ENCODE measurements at regions not wholly inside any gene's neighbourhood (a gene's known extent, or its start where the extent isn't known, plus 50 kb on each side); places are given as distances from the start of the nearest gene placed in this dataset.
"Not testable (repeated sequence)": the region's sequence is repeated elsewhere in the genome, so short reads cannot be mapped to it uniquely, and the experiment has no call there.

DNA sequence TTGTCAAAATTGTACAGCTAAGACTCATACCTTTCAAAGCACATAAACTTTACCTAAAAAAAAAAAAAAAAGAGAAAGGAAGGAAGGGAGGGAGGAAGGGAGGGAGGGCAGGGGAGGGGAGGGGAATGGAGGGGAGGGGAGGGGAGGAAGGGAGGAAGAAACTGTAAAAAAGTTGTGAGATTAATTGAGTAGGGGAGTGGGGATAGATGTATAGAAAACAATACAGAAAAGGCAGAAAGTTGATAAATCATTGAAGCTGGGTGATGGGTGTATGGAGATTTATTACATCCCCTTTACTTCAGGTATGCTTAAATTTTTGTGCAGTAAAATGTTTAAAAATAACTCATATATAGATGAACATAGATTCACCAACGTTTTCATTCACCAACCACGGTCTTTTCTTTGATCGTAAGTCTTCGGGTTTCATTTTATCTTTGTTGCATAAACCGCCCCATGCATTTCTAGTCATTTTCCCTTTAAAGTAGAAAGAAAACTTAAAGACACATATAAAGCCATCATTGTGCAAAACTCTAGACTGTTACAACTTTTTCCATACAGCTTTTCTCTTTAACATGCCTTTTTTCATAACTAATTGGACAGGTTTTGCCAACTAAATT is 191.2 kb upstream of the KRR1 start:
- Histone ChIP-seq H3K9ac (ENCODE audit: low read length) (no peak overlapping the region), H3K4me1 (ENCODE audit: insufficient read depth, low read length) (peaks cover 18% of the 10 kb centered on the region), H3K27ac (ENCODE audit: low read depth, low read length) (no peak overlapping the region), H3K9me3 (ENCODE audit: low read length) (no peaks in the 10 kb centered on the region), H3K4me3 (ENCODE audit: low read depth in 1 of 2, low read length in 2 of 2) (no peak overlapping the region), H3K36me3 (ENCODE audit: insufficient read depth, low read length) (no peaks in the 10 kb centered on the region), H3K27me3 (ENCODE audit: control insufficient read depth in 1 of 2, insufficient read depth in 2 of 2, low read length in 2 of 2) (no peaks in the 10 kb centered on the region)

DNA sequence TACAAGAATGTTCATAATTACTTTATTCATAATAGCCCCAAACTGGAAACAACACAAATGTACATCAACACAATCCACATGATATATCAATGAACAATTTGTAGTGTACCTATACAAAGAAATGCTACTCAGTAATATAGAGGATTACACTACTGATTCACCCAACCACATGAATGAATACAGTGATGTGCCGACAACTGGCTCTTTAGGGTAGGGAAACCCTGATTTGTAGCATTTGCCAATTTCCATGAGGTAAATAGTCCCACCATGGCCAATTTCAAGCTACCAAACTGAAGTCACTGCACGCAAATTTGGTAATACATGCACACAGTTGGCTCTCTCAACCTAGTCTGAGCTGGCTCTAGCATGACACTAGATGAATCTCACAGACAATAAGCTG is 190.4 kb upstream of the KRR1 start:
- Histone ChIP-seq H3K4me3 (ENCODE audit: low read depth in 1 of 2, low read length in 2 of 2) (no peak overlapping the region), H3K27ac (ENCODE audit: low read depth, low read length) (no peak overlapping the region), H3K36me3 (ENCODE audit: insufficient read depth, low read length) (no peaks in the 10 kb centered on the region), H3K4me1 (ENCODE audit: insufficient read depth, low read length) (peaks cover 14% of the 10 kb centered on the region), H3K9me3 (ENCODE audit: low read length) (no peaks in the 10 kb centered on the region), H3K27me3 (ENCODE audit: control insufficient read depth in 1 of 2, insufficient read depth in 2 of 2, low read length in 2 of 2) (no peaks in the 10 kb centered on the region), H3K9ac (ENCODE audit: low read length) (no peak overlapping the region)

DNA sequence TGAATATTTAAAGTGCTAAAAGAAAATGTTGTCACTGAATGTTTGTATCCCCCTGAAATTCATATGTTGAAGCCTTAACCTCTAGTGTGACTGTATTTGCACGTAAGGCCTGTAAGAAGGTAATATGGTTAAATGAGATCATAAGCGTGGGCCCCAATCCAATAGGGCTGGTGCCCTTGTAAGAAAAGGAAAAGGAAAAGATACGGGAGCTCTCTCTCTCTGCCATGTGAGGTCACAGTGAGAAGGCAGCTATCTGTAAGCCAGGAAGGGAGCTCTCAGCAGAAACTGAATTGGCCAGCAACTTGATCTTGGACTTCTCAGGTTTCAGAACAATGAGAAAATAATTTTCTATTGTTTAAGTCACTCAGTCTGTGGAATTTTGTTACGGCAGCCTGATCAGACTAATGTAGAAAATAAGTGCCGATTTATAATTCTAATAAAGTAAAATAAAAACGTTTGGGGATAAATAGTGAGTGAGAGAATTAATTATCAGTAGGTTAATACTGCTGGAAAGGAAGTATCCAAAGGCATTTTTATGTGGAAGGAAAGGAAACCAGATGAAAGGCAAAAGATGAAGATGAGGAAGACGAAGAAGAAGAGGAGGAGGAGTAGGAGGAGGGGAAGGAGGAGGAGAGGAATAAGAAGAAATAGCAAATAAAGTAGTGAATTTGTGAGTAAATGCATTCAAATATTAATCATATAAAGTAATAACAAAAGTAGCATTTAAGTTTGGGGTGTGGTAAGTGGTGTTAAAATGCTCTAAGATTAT is 188.5 kb upstream of the KRR1 start:
- H3K4me3 ChIP-seq (ENCODE audit: low read depth in 1 of 2, low read length in 2 of 2), result no peak overlapping the region

DNA sequence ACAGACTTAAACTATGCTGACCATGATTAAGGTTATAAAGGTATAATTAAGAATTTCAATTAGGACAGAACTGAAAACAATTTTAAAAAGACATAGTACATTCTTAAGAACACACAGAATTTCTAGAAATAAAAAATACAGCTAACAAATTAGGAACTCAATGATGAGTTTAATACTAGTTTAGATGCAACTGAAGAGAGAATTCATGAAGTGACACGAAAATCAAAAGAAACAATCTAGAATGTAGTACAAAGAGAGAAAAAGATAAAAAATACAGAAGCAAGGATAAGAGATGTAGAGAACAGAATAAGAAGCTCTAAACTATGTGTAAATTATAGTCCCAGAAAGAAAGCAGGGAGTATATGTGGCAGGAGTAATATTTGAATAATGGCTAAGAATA is 187.8 kb upstream of the KRR1 start:
- Histone ChIP-seq H3K4me3 (ENCODE audit: low read depth in 1 of 2, low read length in 2 of 2) (no peak overlapping the region), H3K27me3 (ENCODE audit: control insufficient read depth in 1 of 2, insufficient read depth in 2 of 2, low read length in 2 of 2) (no peaks in the 10 kb centered on the region), H3K27ac (ENCODE audit: low read depth, low read length) (no peak overlapping the region), H3K9ac (ENCODE audit: low read length) (no peak overlapping the region), H3K4me1 (ENCODE audit: insufficient read depth, low read length) (no peaks in the 10 kb centered on the region), H3K9me3 (ENCODE audit: low read length) (no peaks in the 10 kb centered on the region), H3K36me3 (ENCODE audit: insufficient read depth, low read length) (no peaks in the 10 kb centered on the region)

More for the DNA sequence above, 188.5 kb upstream of the KRR1 start:
- no peaks in the 10 kb centered on the region for H3K9me3 ChIP-seq (ENCODE audit: low read length)
- H3K36me3 ChIP-seq (ENCODE audit: insufficient read depth, low read length), result no peaks in the 10 kb centered on the region
- H3K9ac ChIP-seq (ENCODE audit: low read length), result no peak overlapping the region
- no peaks in the 10 kb centered on the region for H3K27me3 ChIP-seq (ENCODE audit: control insufficient read depth in 1 of 2, insufficient read depth in 2 of 2, low read length in 2 of 2)
- no peak overlapping the region for H3K27ac ChIP-seq (ENCODE audit: low read depth, low read length)
- H3K4me1 ChIP-seq (ENCODE audit: insufficient read depth, low read length), result no peaks in the 10 kb centered on the region

DNA sequence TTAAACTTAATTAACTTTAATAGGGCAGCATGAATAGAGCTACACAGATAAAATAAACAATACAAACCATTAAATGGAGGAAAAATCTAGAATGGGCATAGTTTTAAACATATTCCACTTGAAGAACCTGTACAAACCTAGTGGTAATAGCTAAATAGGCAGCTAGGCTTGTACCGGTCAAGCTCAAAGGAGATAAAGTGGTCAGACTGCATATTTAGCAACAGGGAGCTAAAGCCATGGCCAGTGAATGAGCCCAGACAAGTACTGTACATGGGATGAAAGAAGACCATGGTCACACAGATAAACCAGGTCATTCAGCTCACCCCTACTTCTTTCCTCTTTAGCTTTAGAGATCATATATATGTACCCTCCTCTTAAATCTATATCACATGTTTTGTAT is 186.6 kb upstream of the KRR1 start:
- Histone ChIP-seq H3K9me3 (ENCODE audit: low read length) (no peaks in the 10 kb centered on the region), H3K27ac (ENCODE audit: low read depth, low read length) (no peak overlapping the region), H3K4me3 (ENCODE audit: low read depth in 1 of 2, low read length in 2 of 2) (no peak overlapping the region), H3K4me1 (ENCODE audit: insufficient read depth, low read length) (no peaks in the 10 kb centered on the region), H3K9ac (ENCODE audit: low read length) (no peak overlapping the region), H3K36me3 (ENCODE audit: insufficient read depth, low read length) (no peaks in the 10 kb centered on the region), H3K27me3 (ENCODE audit: control insufficient read depth in 1 of 2, insufficient read depth in 2 of 2, low read length in 2 of 2) (no peaks in the 10 kb centered on the region)

DNA sequence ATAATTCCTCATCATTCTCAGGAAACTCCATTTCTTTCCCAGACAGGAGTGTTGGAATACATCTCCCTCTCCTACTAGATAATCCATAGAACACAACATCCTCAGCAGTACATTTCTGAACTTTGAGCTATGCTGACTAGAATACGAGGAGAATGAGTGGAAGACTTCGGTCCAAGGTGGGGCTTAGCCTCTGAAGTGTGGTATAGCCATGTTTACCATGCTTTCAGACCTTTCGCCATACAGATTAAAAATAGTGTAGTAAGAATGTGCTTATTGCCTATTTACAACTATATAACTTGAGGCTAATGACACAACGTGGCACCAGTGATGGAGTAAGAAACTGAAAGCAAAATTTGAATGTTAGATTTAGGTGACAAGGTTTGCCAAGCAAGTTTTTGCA is 184.5 kb upstream of the KRR1 start:
- no peak overlapping the region for H3K27ac ChIP-seq (ENCODE audit: low read depth, low read length)
- no peaks in the 10 kb centered on the region for H3K4me1 ChIP-seq (ENCODE audit: insufficient read depth, low read length)
- H3K4me3 ChIP-seq (ENCODE audit: low read depth in 1 of 2, low read length in 2 of 2), result no peak overlapping the region
- no peak overlapping the region for H3K9ac ChIP-seq (ENCODE audit: low read length)
- no peaks in the 10 kb centered on the region for H3K9me3 ChIP-seq (ENCODE audit: low read length)
- H3K27me3 ChIP-seq (ENCODE audit: control insufficient read depth in 1 of 2, insufficient read depth in 2 of 2, low read length in 2 of 2), result no peaks in the 10 kb centered on the region
- no peaks in the 10 kb centered on the region for H3K36me3 ChIP-seq (ENCODE audit: insufficient read depth, low read length)

DNA sequence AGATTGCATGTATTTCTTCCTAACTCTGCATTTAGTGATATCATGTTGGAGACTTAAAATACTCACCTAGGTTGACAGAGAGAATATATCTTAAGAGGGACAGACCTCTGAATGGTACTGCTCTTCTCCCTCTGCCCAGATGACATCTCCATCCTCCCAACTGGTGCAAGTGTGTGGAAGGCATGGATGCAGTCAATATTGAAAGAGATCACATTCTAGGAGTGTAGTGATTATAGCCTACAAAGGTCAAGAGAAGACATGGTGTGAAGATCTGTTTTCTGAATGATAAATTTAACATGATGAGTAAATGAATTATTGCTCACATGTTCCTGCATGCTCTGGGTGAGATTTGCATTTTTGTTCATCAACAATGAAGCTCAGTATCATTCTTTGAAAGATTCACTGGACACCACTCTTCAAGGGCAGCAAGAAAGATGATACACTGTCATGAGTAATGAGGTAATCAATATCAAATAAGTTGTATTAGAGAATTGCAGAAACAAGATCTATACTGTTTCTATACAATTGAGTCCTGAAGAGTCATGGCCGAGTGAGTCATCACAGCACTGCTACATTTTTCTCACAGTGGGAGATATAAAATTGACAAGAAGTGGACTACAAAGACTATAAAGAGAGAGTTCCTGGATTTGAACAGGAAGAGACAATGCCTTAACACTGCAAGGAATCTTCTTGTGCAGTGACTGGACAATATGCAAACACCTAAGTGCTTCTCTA is 183.3 kb upstream of the KRR1 start:
- H3K4me3 ChIP-seq (ENCODE audit: low read depth in 1 of 2, low read length in 2 of 2), result no peak overlapping the region
- no peaks in the 10 kb centered on the region for H3K36me3 ChIP-seq (ENCODE audit: insufficient read depth, low read length)
- no peaks in the 10 kb centered on the region for H3K9me3 ChIP-seq (ENCODE audit: low read length)
- no peak overlapping the region for H3K9ac ChIP-seq (ENCODE audit: low read length)
- H3K27me3 ChIP-seq (ENCODE audit: control insufficient read depth in 1 of 2, insufficient read depth in 2 of 2, low read length in 2 of 2), result no peaks in the 10 kb centered on the region
- H3K4me1 ChIP-seq (ENCODE audit: insufficient read depth, low read length), result no peaks in the 10 kb centered on the region
- H3K27ac ChIP-seq (ENCODE audit: low read depth, low read length), result no peak overlapping the region

DNA sequence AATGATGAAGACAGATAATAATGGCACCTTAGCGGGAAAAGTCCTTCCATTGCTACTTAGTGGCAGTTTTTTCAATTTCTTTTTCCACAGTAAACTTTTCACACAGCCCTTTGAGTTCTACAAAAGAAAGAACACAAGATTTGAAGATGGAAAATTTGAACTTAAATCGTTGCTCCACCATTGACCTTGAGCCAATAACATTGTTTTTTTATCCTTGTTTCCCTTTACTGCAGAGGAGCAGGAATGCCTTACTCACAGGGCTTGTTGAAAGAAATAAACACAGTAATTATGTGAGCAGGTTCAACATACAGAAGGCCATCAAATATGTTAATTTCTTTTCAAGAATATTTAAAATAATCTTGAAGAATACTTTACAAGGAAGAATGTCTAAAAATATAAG is 181.5 kb upstream of the KRR1 start:
- H3K4me1 ChIP-seq (ENCODE audit: insufficient read depth, low read length), result no peaks in the 10 kb centered on the region

DNA sequence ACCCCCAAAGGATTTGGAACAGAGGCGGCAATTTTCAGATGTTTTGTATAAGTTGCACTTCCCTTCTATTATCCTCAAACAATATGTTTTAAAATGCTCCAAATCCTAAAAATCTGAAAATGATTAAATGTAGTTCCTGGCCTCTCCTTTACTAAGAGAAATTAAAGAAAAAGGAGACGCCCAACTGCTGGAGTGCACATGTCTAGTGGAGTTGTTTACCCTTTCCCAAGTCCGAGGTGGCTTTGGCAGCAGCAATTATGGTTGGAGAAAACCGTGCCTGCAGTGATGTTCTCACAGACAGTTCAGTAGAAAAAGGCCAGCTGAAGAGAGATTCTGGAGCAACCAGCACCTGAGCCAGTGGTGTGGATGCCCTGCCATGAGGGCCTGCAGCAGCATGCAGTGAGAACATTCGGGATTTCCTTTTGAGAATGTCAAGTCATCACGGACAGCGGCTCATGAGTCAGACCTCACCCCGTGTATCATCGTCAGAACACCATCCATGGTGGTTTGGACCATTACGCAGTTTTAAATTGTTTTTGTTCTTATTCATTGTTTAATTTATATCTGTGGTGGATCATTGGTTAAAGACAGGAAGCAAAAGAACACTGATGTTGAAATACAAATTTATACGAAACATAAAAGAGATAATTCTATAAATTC is 179.0 kb upstream of the KRR1 start:
- Histone ChIP-seq H3K36me3 (ENCODE audit: insufficient read depth, low read length) (no peaks in the 10 kb centered on the region), H3K27ac (ENCODE audit: low read depth, low read length) (no peak overlapping the region), H3K9me3 (ENCODE audit: low read length) (no peaks in the 10 kb centered on the region), H3K27me3 (ENCODE audit: control insufficient read depth in 1 of 2, insufficient read depth in 2 of 2, low read length in 2 of 2) (no peaks in the 10 kb centered on the region), H3K9ac (ENCODE audit: low read length) (no peak overlapping the region), H3K4me3 (ENCODE audit: low read depth in 1 of 2, low read length in 2 of 2) (no peak overlapping the region), H3K4me1 (ENCODE audit: insufficient read depth, low read length) (no peaks in the 10 kb centered on the region)

More for the DNA sequence above, 181.5 kb upstream of the KRR1 start:
- Histone ChIP-seq H3K27ac (ENCODE audit: low read depth, low read length) (no peak overlapping the region), H3K36me3 (ENCODE audit: insufficient read depth, low read length) (no peaks in the 10 kb centered on the region), H3K9ac (ENCODE audit: low read length) (no peak overlapping the region), H3K9me3 (ENCODE audit: low read length) (no peaks in the 10 kb centered on the region), H3K4me3 (ENCODE audit: low read depth in 1 of 2, low read length in 2 of 2) (no peak overlapping the region), H3K27me3 (ENCODE audit: control insufficient read depth in 1 of 2, insufficient read depth in 2 of 2, low read length in 2 of 2) (no peaks in the 10 kb centered on the region)

DNA sequence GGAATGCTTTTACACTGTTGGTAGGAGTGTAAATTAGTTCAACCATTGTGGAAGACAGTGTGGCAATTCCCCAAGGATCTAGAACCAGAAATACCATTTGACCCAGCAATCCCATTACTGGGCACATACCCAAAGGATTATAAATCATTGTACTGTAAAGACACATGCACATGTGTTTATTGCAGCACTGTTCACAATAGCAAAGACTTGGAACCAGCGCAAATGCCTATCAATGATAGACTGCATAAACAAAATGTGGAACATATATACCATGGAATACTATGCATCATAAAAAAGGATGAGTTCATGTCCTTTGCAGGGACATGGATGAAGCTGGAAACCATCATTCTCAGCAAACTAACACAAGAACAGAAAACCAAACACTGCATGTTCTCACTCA is 174.8 kb upstream of the KRR1 start:
- H3K9me3 ChIP-seq (ENCODE audit: low read length); H3K4me3 ChIP-seq (ENCODE audit: low read depth in 1 of 2, low read length in 2 of 2); H3K9ac ChIP-seq (ENCODE audit: low read length); H3K36me3 ChIP-seq (ENCODE audit: insufficient read depth, low read length); H3K27ac ChIP-seq (ENCODE audit: low read depth, low read length); H3K4me1 ChIP-seq (ENCODE audit: insufficient read depth, low read length); H3K27me3 ChIP-seq (ENCODE audit: control insufficient read depth in 1 of 2, insufficient read depth in 2 of 2, low read length in 2 of 2): not testable (repeated sequence)

DNA sequence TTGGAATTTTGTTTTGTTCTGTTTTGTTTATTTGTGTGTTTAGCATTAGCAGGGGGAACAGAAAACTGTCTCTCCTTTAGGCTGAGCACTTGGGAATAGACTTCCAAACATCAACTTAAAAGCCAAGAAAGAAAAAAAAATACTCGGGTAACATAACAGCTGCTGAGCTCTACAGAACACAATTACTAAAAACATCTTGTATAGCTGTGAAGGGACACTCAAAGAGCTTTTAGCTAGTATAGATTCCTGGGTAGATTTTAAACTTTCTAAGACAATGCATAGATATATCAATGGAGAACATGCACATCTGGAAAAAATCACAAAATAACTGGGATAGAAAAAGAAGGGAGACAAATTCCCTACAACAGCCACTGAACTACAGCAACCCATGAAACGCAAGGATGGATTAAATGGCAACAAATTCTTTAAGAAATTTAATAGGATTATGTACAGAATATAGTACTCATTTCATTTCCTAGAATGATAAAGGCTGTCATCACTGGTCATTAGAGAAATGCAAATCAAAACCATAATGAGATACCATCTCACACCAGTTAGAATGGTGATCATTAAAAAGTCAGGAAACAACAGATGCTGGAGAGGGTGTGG is 174.3 kb upstream of the KRR1 start:
- H3K27ac ChIP-seq (ENCODE audit: low read depth, low read length), result no peak overlapping the region
- no peak overlapping the region for H3K9ac ChIP-seq (ENCODE audit: low read length)
- no peaks in the 10 kb centered on the region for H3K36me3 ChIP-seq (ENCODE audit: insufficient read depth, low read length)
- peaks cover 5% of the 10 kb centered on the region for H3K4me1 ChIP-seq (ENCODE audit: insufficient read depth, low read length)
- H3K9me3 ChIP-seq (ENCODE audit: low read length), result no peaks in the 10 kb centered on the region
- no peak overlapping the region for H3K4me3 ChIP-seq (ENCODE audit: low read depth in 1 of 2, low read length in 2 of 2)
- no peaks in the 10 kb centered on the region for H3K27me3 ChIP-seq (ENCODE audit: control insufficient read depth in 1 of 2, insufficient read depth in 2 of 2, low read length in 2 of 2)
